PFSK-1 (cell line): ENCODE measurements at regions not wholly inside any gene's neighbourhood (a gene's known extent, or its start where the extent isn't known, plus 50 kb on each side); places are given as distances from the start of the nearest gene placed in this dataset.

Experiments used
- FOXP2 ChIP-seq: optimal IDR thresholded peaks from 2 replicates; pipeline ENCODE3; 2011; ENCODE audit warnings: borderline replicate concordance, control low read depth, inconsistent platforms; ENCODE audit not compliant: insufficient read depth; ENCODE audit errors: extremely low read length, extremely low read depth
- POLR2AphosphoS5 ChIP-seq: IDR thresholded peaks from 2 replicates; pipeline ENCODE4 v1.6.1; 2012; ENCODE audit warnings: low read depth, mild to moderate bottlenecking, control low read depth, low read length, moderate library complexity
- REST ChIP-seq, 2 experiments: IDR thresholded peaks; 2 replicates each; pipeline versions ENCODE4 v1.6.1 to v1.8.0; 2011 to 2012; ENCODE audit warnings: low read depth in 2 of 2, low read length in 2 of 2, control low read depth in 1 of 2, inconsistent platforms in 1 of 2, mild to moderate bottlenecking in 1 of 2, moderate library complexity in 1 of 2; ENCODE audit not compliant: insufficient read depth in 1 of 2
- SIN3A ChIP-seq: IDR thresholded peaks from 2 replicates; pipeline ENCODE4 v1.6.1; 2012; ENCODE audit warnings: mild to moderate bottlenecking, low read length, moderate library complexity, borderline replicate concordance; ENCODE audit not compliant: insufficient read depth
- TAF1 ChIP-seq: IDR thresholded peaks from 2 replicates; pipeline ENCODE4 v1.6.1; 2012; ENCODE audit warnings: low read length, control low read depth, borderline replicate concordance; ENCODE audit not compliant: insufficient read depth

GRCh38 chr20:12153628-12154027, 235.9 kb downstream of the BTBD3 start:
- TF ChIP-seq POLR2AphosphoS5 = no peak
- TF ChIP-seq TAF1 = no peak
- TF ChIP-seq SIN3A = no peak
- TF ChIP-seq REST (IDR thresholded peaks at IDR 0.05; ENCODE audit: insufficient read depth in 1 of 2, low read depth in 2 of 2, low read length in 2 of 2) = no peak
- TF ChIP-seq FOXP2 = no peak

- TF ChIP-seq REST (IDR thresholded peaks at IDR 0.05; ENCODE audit: insufficient read depth in 1 of 2, low read depth in 2 of 2, low read length in 2 of 2) (no peak), FOXP2 (no peak), SIN3A (no peak), POLR2AphosphoS5 (no peak), TAF1 (no peak)
These were observed 238.6 kb downstream of the BTBD3 start for GRCh38 chr20:12156252-12156651.

- TF ChIP-seq FOXP2 = no peak
- TF ChIP-seq SIN3A = no peak
- TF ChIP-seq POLR2AphosphoS5 = no peak
- no peak for TF ChIP-seq TAF1
- TF ChIP-seq REST (IDR thresholded peaks at IDR 0.05; ENCODE audit: insufficient read depth in 1 of 2, low read depth in 2 of 2, low read length in 2 of 2) = no peak
These were observed 241.6 kb downstream of the BTBD3 start for GRCh38 chr20:12159261-12159660.

GRCh38 chr20:12161734-12162133, 244.0 kb downstream of the BTBD3 start:
- TF ChIP-seq REST (IDR thresholded peaks at IDR 0.05; ENCODE audit: insufficient read depth in 1 of 2, low read depth in 2 of 2, low read length in 2 of 2) (no peak), TAF1 (no peak), FOXP2 (no peak), SIN3A (no peak), POLR2AphosphoS5 (no peak)
